NCI-H187 treated with DMSO at 0.1 percent for 48 hours (cell line): ENCODE measurements at regions not wholly inside any gene's neighbourhood (a gene's known extent, or its start where the extent isn't known, plus 50 kb on each side); places are given as distances from the start of the nearest gene placed in this dataset.

Experiments
- DNase-seq: peaks from one replicate; lab custom pipeline; 2025; lab: John Stamatoyannopoulos, UW

DNA sequence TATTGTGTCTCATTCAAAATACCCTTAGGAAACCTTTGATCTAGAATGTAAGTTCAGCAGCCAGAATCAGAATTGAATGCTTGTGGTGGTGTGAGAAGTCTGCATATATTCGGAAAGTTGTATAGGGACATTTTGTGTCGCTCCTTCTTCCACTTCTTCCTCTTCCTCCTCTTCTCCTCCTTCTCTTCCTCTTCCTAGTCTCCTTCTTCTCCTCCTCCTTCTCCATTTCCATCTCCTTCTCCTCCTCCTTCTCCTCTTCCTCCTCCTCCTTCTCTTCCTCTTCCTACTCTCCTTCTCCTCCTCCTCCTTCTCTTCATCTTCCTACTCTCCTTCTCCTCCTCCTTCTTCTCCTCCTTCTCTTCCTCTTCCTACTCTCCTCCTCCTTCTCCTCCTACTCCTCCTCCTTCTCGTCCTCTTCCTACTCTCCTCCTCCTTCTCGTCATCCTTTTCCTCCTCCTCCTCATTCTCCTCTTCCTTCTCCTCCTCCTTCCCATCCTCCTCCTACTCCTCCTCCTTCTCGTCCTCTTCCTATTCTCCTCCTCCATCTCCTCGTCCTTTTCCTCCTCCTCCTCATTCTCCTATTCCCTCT is 749.3 kb upstream of the GOLIM4 start:
- no peak for DNase-seq

DNA sequence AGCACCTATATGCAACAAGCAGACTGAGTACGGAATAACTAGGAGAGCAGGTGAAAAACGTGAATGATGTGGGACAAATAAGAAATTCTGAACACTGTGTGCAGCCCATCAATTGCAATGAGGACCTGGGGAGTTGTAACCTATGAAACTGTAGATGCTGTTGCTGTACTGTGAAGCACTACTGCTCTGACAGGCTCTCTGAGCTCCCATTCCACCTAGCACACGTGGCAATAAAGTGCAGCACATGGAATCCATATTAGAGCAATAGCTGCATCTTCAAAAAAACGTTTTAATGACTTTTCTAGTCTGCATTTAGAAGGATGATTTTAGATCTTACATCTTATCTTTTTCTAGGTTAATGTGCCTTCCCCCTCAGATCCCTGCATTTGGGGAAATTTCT is 748.7 kb upstream of the GOLIM4 start:
- no peak for DNase-seq

DNA sequence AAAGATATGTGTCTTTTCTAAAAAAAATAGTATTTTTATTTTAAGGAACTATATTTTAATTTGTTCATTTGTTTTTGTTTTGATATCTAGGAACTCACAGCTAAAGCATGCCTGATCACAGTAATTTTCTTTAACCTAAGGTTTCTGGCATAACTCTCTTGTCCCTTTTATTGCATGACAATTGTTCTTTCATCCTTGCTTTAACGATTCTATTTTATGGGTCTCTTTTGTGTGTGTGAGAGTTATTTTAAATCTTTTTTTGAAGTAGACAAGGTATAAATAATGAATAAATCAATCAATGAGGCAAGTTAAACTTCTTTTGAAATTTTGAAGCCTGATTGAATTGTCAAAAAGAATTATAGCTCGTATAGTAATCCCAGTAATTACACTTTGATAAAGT is 747.8 kb upstream of the GOLIM4 start:
- no peak for DNase-seq

DNA sequence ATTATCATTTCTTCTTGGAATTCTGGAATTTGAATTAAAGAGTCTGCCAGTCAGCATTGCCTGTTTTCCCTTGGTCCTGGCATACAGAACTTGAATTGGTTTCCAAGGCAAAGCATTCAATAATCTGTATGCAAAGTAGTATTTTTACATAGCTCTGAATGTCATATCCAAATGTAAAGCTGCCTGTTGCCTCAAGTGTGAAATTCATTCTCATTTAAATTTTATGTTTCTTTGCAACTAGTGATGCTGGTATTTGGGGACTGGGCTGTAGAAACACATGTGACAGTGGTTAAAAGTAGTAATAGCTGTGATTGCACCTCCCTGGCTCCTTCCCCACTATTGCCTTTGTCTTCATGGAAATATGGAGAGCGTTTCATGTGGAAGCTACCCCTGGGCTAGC is 743.9 kb upstream of the GOLIM4 start:
- DNase-seq: no peak

DNA sequence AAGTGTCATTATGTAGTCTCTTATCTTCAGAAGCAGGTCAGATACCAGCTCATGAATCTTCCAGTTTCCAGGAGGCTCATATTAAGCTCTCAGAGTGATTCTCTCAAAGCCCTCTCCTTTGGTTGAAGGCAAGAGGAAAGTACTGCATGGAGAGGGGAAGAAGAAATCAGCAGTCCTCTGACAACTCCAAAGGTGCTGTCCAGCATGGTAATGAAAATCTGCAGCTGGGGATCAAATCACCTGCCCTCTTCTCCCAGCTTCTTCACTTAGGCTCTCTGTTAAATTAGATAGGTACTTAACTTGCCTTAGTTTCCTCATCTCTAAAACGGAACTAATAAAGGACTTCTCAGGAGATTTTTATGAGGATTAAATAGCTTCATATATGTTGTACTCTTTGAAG is 738.8 kb upstream of the GOLIM4 start:
- no peak for DNase-seq

DNA sequence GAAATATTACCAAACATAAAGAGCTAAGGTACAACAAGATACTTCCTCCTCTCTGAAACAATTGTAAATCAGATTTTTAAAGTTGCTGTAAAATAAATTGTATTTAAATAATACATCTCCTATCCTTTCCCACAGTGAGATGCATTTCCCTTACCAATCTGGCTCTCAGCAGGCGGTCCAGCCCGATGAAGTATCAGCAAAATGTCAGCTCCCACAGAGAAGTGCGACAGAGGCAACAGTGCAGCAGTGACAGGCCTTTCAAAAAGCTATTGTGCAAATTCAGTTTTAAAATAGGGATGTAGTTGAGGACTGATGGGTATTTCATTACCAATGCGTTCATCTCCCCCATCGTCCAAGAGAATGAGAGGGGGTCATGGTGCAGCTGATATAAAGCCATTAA is 733.2 kb upstream of the GOLIM4 start:
- no peak for DNase-seq

DNA sequence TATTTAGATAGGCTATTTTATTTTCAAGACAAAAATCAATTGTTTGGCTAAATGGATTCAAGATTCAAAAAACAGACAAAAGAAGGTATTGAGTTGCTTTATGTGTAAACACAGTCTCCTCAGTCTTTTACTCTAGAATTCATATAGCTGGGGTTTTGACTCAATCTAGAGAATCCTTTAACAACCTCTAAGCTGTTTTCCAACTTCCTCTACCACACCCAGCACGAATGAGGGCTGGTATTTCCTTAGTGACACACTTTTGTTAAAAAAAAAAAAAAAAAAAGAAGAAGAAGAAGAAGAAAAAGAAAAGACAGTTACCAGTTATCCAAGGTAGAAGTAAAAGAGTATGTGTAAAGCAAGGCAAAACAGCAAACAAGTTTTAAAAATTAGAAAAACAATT is 732.8 kb upstream of the GOLIM4 start:
- no peak for DNase-seq

DNA sequence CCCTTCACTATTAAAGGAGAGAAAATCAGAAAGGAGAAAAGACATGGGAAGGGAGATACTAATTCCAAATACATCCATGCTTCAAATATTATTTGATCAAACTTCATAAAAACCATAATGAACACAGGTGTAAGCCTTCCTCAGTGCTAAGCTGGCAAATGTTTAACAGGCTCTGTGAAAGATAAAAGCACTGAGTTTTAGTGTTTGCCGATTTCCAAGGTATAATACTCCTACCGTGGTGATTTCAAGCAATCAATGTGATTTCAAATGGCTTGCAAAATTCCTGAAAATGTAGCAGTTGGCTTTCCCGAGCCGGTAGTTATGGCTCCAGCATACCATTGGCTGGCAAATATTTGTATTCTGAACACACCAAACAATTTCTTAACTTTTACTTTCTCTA is 732.3 kb upstream of the GOLIM4 start:
- DNase-seq: no peak

DNA sequence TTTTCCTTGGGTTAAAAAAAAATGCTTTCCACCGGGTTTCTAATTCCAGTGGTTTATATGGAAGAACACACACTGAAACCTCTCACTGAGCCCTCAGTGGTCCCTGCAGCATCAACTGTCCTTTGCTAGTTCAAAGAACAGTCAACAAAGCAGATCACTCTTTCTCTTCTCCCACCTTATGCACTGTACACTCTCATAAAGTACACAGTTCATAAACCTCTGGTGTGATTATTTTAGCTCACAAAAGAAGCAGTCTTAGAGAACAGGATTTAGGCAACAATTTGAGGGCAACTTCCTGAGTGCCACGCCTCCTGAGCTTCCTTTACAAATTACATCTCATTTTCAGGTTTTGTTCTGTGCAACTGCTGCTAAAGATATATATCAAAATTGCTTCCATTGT is 728.4 kb upstream of the GOLIM4 start:
- DNase-seq: no peak

DNA sequence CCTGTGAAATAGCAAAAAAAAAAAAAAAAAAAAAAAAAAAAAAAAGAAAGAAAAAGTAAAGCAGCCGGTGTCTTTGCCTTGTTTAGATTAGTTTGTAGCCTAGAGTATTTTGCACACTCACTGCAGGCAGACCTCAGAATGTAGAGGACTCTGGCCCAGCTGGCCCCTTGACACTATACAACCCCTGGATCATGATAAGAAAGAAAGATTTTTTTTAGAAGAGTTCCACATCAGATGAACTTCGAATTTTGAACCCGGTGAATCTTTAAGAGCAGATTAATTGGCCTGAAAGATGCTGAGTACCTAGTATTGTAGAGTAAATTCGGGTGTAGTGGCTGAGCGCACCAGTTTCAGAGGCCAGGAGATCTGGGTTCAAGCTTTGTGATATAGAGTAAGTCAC is 727.7 kb upstream of the GOLIM4 start:
- no peak for DNase-seq

DNA sequence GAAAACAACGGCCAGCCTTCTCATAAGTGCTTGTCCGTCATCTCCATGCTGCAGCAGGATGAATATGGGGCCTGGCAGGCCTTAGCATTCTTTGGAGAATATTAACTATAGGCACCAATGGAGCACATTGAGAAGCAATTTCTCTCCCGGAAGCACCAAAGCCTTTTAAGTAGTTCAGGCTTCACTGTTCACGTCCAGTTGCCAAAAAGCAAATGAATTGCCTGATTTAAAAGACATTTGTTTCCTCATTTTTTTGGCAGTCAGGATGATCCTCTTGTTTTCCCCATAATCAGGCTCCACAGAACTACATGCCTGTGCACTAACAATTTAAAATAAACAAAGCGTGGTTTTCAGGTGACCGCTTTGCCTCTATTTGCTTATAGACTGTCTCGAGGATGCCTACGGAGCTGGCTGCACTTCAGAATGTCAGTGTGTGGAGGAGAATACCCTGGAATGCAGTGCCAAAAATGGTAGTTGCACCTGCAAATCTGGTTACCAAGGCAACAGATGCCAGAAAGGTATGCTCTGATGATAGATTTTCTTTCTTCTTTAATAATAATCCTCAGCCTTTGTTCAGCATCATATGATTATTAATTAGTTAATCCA is 725.2 kb upstream of the GOLIM4 start:
- DNase-seq: no peak

DNA sequence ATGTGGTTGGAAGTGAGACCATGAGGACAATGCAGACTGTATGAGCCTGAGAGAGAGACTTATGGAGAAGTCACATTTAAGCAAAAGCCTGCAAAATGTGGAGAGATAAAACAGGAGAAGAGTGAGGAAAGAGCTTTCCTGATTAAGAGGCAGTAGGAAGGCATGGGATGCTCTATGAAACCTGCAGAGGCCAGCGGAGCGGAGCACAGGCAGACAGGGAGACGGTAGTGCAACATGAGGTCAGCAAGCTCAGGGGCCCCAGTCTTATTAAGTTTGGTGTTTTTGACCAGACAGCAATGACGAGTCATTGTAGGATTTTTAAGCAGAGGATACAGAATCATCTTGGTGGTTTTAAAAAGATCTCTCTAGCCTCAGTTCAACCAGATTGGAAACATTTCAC is 721.5 kb upstream of the GOLIM4 start:
- DNase-seq: no peak

DNA sequence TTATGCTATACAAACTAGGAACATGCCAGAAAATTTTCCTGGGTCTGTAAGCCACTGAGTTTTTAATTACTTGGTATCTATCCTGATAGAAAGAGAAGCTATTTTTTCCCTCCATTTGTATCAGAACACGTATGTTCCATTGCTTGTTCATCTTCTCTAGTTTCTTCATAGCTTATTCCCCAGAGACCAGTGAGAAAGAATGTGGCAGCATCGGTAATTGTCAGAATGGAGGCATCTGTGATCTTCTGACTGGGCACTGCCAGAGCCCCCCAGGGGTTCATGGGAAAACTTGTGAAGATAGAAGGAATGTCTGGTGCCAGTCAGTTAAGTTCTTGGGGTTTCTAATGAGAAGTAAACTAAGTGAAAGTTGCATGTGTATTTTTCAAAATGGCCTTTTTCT is 720.2 kb upstream of the GOLIM4 start:
- no peak for DNase-seq

DNA sequence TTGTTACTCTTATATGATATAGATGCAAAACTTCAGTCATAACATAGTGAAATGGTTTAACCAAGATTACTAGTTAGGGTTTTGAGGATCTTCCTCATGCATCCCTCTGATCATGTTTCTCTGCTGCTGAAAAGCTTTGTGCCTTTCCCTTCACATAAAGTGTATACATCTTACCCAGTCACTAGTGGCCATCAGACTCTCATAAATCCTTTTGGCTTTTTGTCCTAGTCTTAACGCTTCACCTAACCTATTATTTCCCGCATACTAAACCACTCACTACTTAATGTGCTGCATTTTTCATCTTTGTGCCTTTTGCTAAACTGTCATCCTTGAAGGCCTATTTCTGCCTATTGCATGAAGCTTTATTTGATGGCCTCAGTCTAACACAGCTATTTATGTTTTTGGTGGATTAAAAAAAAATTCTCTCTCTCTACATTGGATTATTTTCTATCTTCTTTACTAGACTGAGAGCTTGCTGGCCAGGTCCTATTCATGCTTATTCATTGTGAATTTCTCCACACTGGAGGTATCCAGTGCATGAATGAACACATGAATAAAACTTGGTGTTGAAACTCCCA is 717.6 kb upstream of the GOLIM4 start:
- peak; percentile 74 for DNase-seq

DNA sequence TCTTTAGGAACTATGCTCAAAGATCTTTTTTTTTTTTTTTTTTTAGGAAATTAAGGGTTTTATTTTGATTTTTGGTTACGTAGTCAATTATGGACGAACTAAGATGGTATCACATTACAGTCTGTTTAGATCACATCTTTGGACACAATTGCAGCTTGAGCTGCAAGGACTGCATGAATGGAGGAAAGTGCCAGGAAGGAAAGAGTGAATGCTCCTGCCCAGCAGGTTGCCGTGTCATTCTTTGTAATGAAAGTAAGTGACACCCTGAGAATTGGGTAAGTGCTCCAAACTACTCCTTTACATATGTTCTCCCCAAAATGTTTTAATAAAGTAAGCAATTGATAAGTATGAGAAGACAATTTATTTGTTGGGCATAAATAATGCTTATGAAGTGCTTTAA is 716.5 kb upstream of the GOLIM4 start:
- peak; percentile 43 for DNase-seq

DNA sequence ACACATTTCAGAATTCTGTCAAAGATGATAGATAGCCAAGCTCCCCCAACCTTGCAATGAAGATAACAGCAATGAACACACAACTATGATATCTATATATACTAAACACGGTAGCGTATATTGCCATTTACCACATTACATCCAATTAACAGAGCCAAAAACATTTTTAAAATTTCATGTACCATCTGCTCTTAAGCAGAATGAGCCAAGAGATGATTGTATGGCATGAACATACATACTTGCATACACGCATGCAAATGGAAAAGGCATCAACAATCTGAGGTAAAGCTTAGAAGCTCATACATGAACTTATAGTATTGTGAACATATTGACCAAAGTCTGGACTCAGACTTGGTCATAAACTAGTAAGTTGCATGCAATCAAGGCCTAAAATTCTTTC is 712.9 kb upstream of the GOLIM4 start:
- no peak for DNase-seq

DNA sequence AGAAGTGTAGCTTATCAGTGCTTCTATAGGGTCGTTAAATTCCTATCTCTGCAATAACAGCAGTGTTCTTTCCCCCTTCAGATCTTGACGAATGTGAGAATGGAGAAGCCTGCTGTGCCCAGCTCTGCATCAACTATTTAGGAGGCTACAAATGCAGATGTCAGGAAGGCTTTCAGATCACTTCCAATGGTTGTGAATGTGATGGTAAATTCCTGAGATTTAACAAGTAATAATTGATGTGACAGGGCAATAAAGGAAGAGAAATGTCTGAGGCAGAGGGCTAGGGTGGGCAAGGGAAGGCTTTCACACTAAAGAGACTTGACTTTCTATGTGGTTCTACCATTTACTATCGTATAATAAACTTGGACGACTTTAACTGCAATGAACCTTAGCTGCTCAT is 711.7 kb upstream of the GOLIM4 start:
- DNase-seq: no peak

DNA sequence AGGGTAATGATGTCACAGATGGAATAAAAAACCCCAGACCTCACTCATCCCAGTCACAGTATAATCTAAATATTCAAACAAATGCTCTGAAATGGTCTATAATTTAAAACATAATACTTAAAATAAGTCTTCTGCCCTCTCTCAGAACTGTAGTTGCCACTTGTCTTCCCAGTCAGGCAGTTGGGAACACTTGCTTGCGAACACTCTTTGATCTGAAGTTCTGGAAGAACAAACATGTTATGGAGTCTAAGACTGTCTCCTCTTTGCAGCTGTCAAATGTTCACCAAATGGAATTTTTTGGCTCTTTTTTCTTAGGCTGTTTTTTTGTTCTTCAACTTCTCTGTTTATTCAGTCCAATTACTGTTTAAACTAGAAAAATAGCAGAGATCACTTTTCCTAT is 711.1 kb upstream of the GOLIM4 start:
- DNase-seq: no peak

DNA sequence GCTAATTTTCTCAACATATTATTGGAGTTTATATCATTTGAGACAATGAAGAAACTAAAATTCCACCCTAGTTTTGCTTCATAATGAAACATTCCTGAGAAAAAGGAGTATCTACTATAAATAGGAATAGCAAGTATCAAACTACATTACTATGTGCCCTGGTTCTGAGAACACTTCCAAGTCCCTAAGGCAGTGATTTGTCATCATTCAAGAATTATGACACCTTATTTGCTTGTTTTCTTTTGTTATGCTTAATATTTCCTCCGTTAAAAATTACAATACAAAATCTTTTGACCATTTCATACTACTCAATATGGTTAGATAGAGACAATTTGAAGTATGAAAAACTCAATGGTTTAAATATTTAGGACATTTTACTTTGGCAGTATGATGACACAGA is 707.8 kb upstream of the GOLIM4 start:
- DNase-seq: no peak

DNA sequence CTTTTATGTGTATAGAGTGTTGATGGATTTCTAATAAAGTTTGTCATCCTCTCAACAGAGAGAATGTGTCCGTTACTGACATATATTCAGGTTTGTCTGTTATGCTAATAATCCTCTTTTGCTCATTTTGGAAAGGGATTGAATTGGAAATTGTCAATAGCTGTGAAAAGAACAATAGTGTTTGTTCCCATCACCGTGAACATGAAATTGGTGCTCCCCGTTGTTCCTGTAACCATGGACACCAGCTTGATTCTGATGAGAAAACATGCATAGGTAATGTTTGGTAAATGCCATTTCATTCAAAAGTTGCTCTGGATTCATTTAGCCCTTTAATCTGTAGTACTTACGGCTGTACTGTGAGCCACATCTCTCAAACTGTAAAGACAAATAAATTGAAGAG is 707.0 kb upstream of the GOLIM4 start:
- DNase-seq: no peak

DNA sequence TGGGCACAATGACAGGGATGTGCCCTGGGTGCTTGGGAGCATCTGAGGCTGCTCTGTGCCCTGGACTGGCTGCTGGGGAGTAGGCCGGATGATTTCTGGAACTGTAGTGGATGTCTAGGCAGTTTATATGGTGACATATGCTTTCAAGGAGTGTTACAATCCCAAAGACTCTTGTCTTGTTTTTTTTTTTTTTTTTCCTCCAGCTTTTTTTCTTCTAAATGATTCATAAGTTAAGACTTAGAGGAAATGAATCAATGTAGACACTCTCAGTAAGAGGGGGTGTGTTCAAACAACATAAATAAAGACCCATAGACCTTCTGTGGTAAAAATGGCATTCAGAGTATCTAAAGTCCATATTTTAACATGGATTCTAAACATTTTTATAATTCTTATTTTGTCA is 706.1 kb upstream of the GOLIM4 start:
- DNase-seq: no peak

DNA sequence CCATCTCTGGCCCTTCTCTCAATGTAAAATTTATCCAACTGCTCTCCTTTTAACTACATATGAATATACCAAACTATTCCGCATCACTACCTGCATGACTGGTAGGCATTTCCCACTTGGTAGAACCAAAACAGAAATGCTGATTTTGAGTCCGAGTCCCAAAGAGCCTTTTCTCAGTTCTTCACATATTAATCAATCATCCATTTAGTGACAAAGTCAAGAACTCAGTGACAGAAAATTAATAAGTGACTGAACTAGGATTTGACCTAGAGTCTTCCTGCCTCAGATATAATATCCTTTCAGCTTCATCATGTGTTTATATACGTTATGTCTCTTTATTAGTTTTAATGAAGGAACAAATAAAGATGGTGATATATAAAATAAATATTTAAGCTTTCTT is 700.6 kb upstream of the GOLIM4 start:
- no peak for DNase-seq

DNA sequence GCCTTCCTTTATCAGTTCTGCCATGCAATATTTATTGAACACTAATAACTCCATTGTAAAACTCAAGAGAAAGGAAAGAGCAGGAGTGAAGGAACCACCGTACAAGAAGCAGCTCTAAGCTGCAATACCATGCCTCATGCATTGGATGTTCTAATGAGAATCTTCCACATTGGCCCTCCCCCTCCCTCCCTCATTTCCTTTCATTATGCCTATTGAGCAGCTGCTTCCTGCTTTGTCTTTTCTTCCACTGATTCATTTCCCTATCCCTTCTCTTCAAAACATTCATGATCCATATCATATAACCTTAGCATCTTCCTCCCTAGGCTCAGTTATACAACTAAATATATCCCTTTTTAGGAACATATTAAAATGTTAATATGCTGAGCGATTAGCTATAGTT is 698.7 kb upstream of the GOLIM4 start:
- DNase-seq: no peak

DNA sequence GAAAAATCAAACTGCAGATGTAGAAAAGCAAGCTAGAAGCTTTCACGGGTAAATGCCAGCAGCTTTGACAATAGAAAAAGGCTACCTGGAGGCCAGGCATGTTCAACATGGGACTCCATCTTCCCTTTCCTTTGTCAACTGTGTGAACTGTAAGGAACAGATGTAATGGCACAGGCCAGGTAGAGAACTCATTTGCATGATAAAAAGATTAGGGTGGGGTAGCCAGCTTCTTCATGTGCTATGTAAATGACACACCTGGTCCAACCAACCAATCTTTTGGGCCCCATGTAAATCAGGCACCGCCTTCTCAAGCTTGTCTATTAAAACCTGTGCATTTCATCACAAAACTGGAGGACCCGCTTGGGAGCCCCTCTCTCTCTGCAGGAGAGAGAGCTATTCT is 686.5 kb upstream of the GOLIM4 start:
- no peak for DNase-seq
